Gastroesophageal sphincter (tissue), 3 donors: ENCODE measurements at regions not wholly inside any gene's neighbourhood (a gene's known extent, or its start where the extent isn't known, plus 50 kb on each side); places are given as distances from the start of the nearest gene placed in this dataset.

Source experiments
- POLR2A ChIP-seq, 2 donors: fragments of 450-650 bp; IDR thresholded peaks; one replicate each; pipeline ENCODE4 v1.6.1; 2017; ENCODE audit warnings: antibody characterized with exemption in 2 of 2, mild to moderate bottlenecking in 2 of 2, moderate library complexity in 1 of 2
- POLR2AphosphoS5 ChIP-seq: sonication (generic); formaldehyde crosslinking; IDR thresholded peaks from one replicate; pipeline ENCODE4 v1.6.1; 2017; ENCODE audit warnings: antibody characterized with exemption
- TF ChIP-seq, protein P1 (sequence below), 4 experiments: fragments of 200-600 bp in 2 of 4; fragments of 450-650 bp in 2 of 4; sonication (generic) in 1 of 4; IDR thresholded peaks; one replicate each; pipeline ENCODE4 v1.5.1; 2017 to 2019; ENCODE audit warnings: antibody characterized with exemption in 4 of 4, mild to moderate bottlenecking in 2 of 4, moderate library complexity in 2 of 4

DNA sequence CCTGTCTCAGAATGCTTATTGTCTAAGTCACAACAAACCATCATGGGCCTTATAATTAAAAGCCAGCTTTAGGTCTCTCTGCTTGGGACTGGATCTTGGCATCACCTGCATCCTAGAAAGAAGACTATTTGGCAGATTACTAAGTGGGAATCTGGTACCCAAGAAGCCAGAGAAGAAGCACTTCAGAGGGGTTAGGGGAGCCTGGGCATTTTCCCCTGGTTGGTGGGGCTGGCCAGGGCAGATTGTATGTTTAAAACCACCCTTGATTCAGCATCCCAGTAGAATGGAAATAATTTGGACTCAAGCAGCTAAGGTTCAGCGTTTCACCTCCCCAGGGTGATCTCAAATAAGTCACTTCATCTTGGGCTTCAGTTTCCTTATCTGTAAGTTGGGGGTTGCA is 193.7 kb downstream of the MIAT start:
- TF ChIP-seq, protein P1, sequence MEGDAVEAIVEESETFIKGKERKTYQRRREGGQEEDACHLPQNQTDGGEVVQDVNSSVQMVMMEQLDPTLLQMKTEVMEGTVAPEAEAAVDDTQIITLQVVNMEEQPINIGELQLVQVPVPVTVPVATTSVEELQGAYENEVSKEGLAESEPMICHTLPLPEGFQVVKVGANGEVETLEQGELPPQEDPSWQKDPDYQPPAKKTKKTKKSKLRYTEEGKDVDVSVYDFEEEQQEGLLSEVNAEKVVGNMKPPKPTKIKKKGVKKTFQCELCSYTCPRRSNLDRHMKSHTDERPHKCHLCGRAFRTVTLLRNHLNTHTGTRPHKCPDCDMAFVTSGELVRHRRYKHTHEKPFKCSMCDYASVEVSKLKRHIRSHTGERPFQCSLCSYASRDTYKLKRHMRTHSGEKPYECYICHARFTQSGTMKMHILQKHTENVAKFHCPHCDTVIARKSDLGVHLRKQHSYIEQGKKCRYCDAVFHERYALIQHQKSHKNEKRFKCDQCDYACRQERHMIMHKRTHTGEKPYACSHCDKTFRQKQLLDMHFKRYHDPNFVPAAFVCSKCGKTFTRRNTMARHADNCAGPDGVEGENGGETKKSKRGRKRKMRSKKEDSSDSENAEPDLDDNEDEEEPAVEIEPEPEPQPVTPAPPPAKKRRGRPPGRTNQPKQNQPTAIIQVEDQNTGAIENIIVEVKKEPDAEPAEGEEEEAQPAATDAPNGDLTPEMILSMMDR (IDR thresholded peaks at IDR 0.05) = no peak
- TF ChIP-seq POLR2AphosphoS5 = no peak
- TF ChIP-seq POLR2A (IDR thresholded peaks at IDR 0.05) = no peak
